Sigmoid colon (tissue), 6 donors: ENCODE measurements at regions not wholly inside any gene's neighbourhood (a gene's known extent, or its start where the extent isn't known, plus 50 kb on each side); places are given as distances from the start of the nearest gene placed in this dataset.

Source experiments
- DNase-seq: peaks from one replicate; pipeline ENCODE4 v3.0.0-alpha.2; 2019
- H3K27ac ChIP-seq, 4 donors: fragments of 200-600 bp; sonication (generic); one replicate each; pipeline ENCODE4 v1.5.1; 2016 to 2019; ENCODE audit warnings: mild to moderate bottlenecking in 1 of 4
- H3K27me3 ChIP-seq, 3 donors: fragments of 200-600 bp; sonication (generic); one replicate each; pipeline ENCODE4 v1.5.1; 2019; ENCODE audit warnings: mild to moderate bottlenecking in 1 of 3
- H3K36me3 ChIP-seq, 4 donors: fragments of 200-600 bp; sonication (generic); one replicate each; pipeline ENCODE4 v1.5.1; 2016 to 2019
- H3K4me1 ChIP-seq, 4 donors: fragments of 200-600 bp; sonication (generic); one replicate each; pipeline ENCODE4 v1.5.1; 2017 to 2019
- H3K4me3 ChIP-seq, 4 donors: fragments of 200-600 bp; sonication (generic); one replicate each; pipeline ENCODE4 v1.5.1; 2017 to 2019; ENCODE audit warnings: mild to moderate bottlenecking in 2 of 4, moderate library complexity in 1 of 4
- H3K9me3 ChIP-seq, 4 donors: fragments of 200-600 bp in 3 of 4; sonication (generic) in 3 of 4; one replicate each; pipeline versions ENCODE4 v1.5.1 to v1.6.1; 2013 to 2019
- CTCF ChIP-seq, 4 experiments: fragments of 450-650 bp in 3 of 4; fragments of 200-600 bp in 1 of 4; IDR thresholded peaks; one replicate each; pipeline ENCODE4 v1.5.1; 2016 to 2019; ENCODE audit warnings: antibody characterized with exemption in 4 of 4, mild to moderate bottlenecking in 3 of 4, moderate library complexity in 2 of 4
- EP300 ChIP-seq, 4 donors: sonication (generic); formaldehyde crosslinking; IDR thresholded peaks; one replicate each; pipeline ENCODE4 v1.6.1; 2017; ENCODE audit warnings: antibody characterized with exemption in 4 of 4
- POLR2A ChIP-seq, 2 donors: fragments of 450-650 bp; IDR thresholded peaks; one replicate each; pipeline ENCODE4 v1.6.1; 2016; ENCODE audit warnings: antibody characterized with exemption in 2 of 2, mild to moderate bottlenecking in 2 of 2, moderate library complexity in 2 of 2
- POLR2AphosphoS5 ChIP-seq, 4 donors: sonication (generic); formaldehyde crosslinking; IDR thresholded peaks; one replicate each; pipeline ENCODE4 v1.6.1; 2017; ENCODE audit warnings: antibody characterized with exemption in 4 of 4
- WGBS, 2 donors: extraction: QIAGEN DNeasy Blood & Tissue Kit; methylation state at CpG; one replicate each; pipeline ENCODE4 v1.1.7; 2013; 5-methylcytosine and 5-hydroxymethylcytosine counted together
- intact Hi-C: fragments of 100-400 bp; cut with DNase I; formaldehyde crosslinking; loops from one replicate; pipeline ENCODE4 v1.15.1; 2023
- donor health status: healthy with polysubstance abuse.
- donor health status: healthy.

GRCh38 chr16:73142053-73142854 is 94.3 kb upstream of the ZFHX3 start:
- intact Hi-C loops, result no loop called here
- DNase-seq, result no peak
- Histone ChIP-seq H3K36me3 (no peaks in the 10 kb centered on the region), H3K27ac (no peak overlapping the region), H3K27me3 (no peaks in the 10 kb centered on the region), H3K4me3 (no peak overlapping the region), H3K4me1 (peaks cover 0 to 8% (median 2%) of the 10 kb centered on the region in 4 donors), H3K9me3 (no peaks in the 10 kb centered on the region)
- WGBS, 2 donors, result 17 to 66% methylated on average over 9 of the region's 9 CpGs
- no peak for TF ChIP-seq CTCF (IDR thresholded peaks at IDR 0.05)
- TF ChIP-seq EP300 (IDR thresholded peaks at IDR 0.05), result no peak

- Histone ChIP-seq H3K4me3 (no peak overlapping the region), H3K27me3 (no peaks in the 10 kb centered on the region), H3K36me3 (no peaks in the 10 kb centered on the region), H3K27ac (no peak overlapping the region), H3K9me3 (no peaks in the 10 kb centered on the region), H3K4me1 (peaks cover 0 to 8% (median 2%) of the 10 kb centered on the region in 4 donors)
- no peak for TF ChIP-seq POLR2AphosphoS5 (IDR thresholded peaks at IDR 0.05)
- no peak for TF ChIP-seq CTCF (IDR thresholded peaks at IDR 0.05)
- no peak for TF ChIP-seq EP300 (IDR thresholded peaks at IDR 0.05)
- no peak for TF ChIP-seq POLR2A (IDR thresholded peaks at IDR 0.05)
- WGBS, 2 donors, result 30 to 82% methylated on average over 4 of the region's 4 CpGs
- intact Hi-C loops, result no loop called here
- no peak for DNase-seq
These were observed 93.0 kb upstream of the ZFHX3 start for GRCh38 chr16:73140929-73141328.

- H3K4me1 ChIP-seq, result no peaks in the 10 kb centered on the region
- intact Hi-C loops, result no loop called here
- no peak for TF ChIP-seq CTCF (IDR thresholded peaks at IDR 0.05)
- no peak for TF ChIP-seq POLR2A (IDR thresholded peaks at IDR 0.05)
- TF ChIP-seq EP300 (IDR thresholded peaks at IDR 0.05), result no peak
- no peak for TF ChIP-seq POLR2AphosphoS5 (IDR thresholded peaks at IDR 0.05)
- 86% methylated on average over 7 of the region's 7 CpGs for WGBS, 2 donors
- no peak overlapping the region for H3K4me3 ChIP-seq
- H3K27ac ChIP-seq, result no peak overlapping the region
- no peaks in the 10 kb centered on the region for H3K27me3 ChIP-seq
- no peaks in the 10 kb centered on the region for H3K36me3 ChIP-seq
- no peak for DNase-seq
- no peaks in the 10 kb centered on the region for H3K9me3 ChIP-seq
These were observed 83.4 kb upstream of the ZFHX3 start for GRCh38 chr16:73131156-73131862.

GRCh38 chr16:73129455-73129854 is 81.5 kb upstream of the ZFHX3 start:
- intact Hi-C loops, result no loop called here
- 94% methylated on average over 13 of the region's 13 CpGs for WGBS, 2 donors
- no peaks in the 10 kb centered on the region for H3K27me3 ChIP-seq

GRCh38 chr16:73126525-73126853 is 78.6 kb upstream of the ZFHX3 start:
- intact Hi-C loops, result no loop called here
- Histone ChIP-seq H3K36me3 (no peaks in the 10 kb centered on the region), H3K4me1 (no peaks in the 10 kb centered on the region), H3K9me3 (no peaks in the 10 kb centered on the region), H3K27me3 (no peaks in the 10 kb centered on the region), H3K27ac (peak overlapping the region in 2 of 4 donors; percentile 35 to 52), H3K4me3 (no peak overlapping the region)
- WGBS, 2 donors, result 81% methylated on average over 6 of the region's 6 CpGs
- DNase-seq, result peak; percentile 80
- TF ChIP-seq POLR2AphosphoS5 (IDR thresholded peaks at IDR 0.05), result peak in 3 of 4 donors; percentile 30 to 77 (median 65)
- TF ChIP-seq EP300 (IDR thresholded peaks at IDR 0.05), result no peak

More at GRCh38 chr16:73129455-73129854, 81.5 kb upstream of the ZFHX3 start:
- Histone ChIP-seq H3K4me3 (no peak overlapping the region), H3K4me1 (no peaks in the 10 kb centered on the region), H3K27ac (no peak overlapping the region), H3K36me3 (no peaks in the 10 kb centered on the region), H3K9me3 (no peaks in the 10 kb centered on the region)
- DNase-seq, result no peak
- TF ChIP-seq POLR2A (IDR thresholded peaks at IDR 0.05) (no peak), EP300 (IDR thresholded peaks at IDR 0.05) (no peak)
